ENCODE measurements at regions not wholly inside any gene's neighbourhood (a gene's known extent, or its start where the extent isn't known, plus 50 kb on each side); places are given as distances from the start of the nearest gene placed in this dataset.
"Not testable (repeated sequence)": the region's sequence is repeated elsewhere in the genome, so short reads cannot be mapped to it uniquely, and the experiment has no call there.

- peaks cover 5 to 26% of the 10 kb centered on the region in 2 donors for H3K9me3 Mint-ChIP-seq
- ATAC-seq (no peak), DNase-seq (ENCODE audit: low spot score in 2 of 2) (no peak)
- H3K27ac Mint-ChIP-seq, result no peak overlapping the region
- peaks cover 0 to 6% of the 10 kb centered on the region in 2 donors for H3K36me3 Mint-ChIP-seq
Measured at GRCh38 chr13:83471011-83471410, 411.3 kb downstream of the SLITRK1 start.

- Mint-ChIP-seq H3K36me3 (peaks cover 0 to 6% of the 10 kb centered on the region in 2 donors), H3K9me3 (peaks cover 5 to 26% of the 10 kb centered on the region in 2 donors), H3K27ac (no peak overlapping the region)
- ATAC-seq (no peak), DNase-seq (ENCODE audit: low spot score in 2 of 2) (no peak)
Measured at GRCh38 chr13:83470133-83470797, 412.0 kb downstream of the SLITRK1 start.

- H3K36me3 Mint-ChIP-seq, result no peaks in the 10 kb centered on the region
Measured at GRCh38 chr13:83453723-83454122, 428.6 kb downstream of the SLITRK1 start.

GRCh38 chr13:83453300-83453699 is 429.0 kb downstream of the SLITRK1 start:
- H3K9me3 Mint-ChIP-seq, result peaks cover 0 to 3% of the 10 kb centered on the region in 2 donors
- DNase-seq (ENCODE audit: low spot score in 2 of 2), result no peak

More at GRCh38 chr13:83453723-83454122, 428.6 kb downstream of the SLITRK1 start:
- Mint-ChIP-seq H3K9me3 (peaks cover 0 to 3% of the 10 kb centered on the region in 2 donors), H3K27ac (no peak overlapping the region)
- DNase-seq (ENCODE audit: low spot score in 2 of 2) (no peak), ATAC-seq (no peak)

GRCh38 chr13:83452292-83452950 is 429.9 kb downstream of the SLITRK1 start:
- ATAC-seq, result no peak
- peaks cover 0 to 3% of the 10 kb centered on the region in 2 donors for H3K9me3 Mint-ChIP-seq

More at GRCh38 chr13:83453300-83453699, 429.0 kb downstream of the SLITRK1 start:
- Mint-ChIP-seq H3K36me3 (no peaks in the 10 kb centered on the region), H3K27ac (no peak overlapping the region)
- no peak for ATAC-seq

GRCh38 chr13:83450591-83450990 is 431.7 kb downstream of the SLITRK1 start:
- DNase-seq (ENCODE audit: low spot score in 2 of 2) (no peak), ATAC-seq (no peak)
- peaks cover 5 to 8% of the 10 kb centered on the region in 2 donors for H3K9me3 Mint-ChIP-seq
- H3K36me3 Mint-ChIP-seq, result no peaks in the 10 kb centered on the region
- H3K27ac Mint-ChIP-seq, result no peak overlapping the region

More at GRCh38 chr13:83452292-83452950, 429.9 kb downstream of the SLITRK1 start:
- no peaks in the 10 kb centered on the region for H3K36me3 Mint-ChIP-seq
- DNase-seq (ENCODE audit: low spot score in 2 of 2), result no peak
- H3K27ac Mint-ChIP-seq, result no peak overlapping the region

GRCh38 chr13:83449668-83450395 is 432.4 kb downstream of the SLITRK1 start:
- ATAC-seq, result no peak
- H3K9me3 Mint-ChIP-seq, result peaks cover 9 to 10% of the 10 kb centered on the region in 2 donors
- no peaks in the 10 kb centered on the region for H3K36me3 Mint-ChIP-seq
- no peak for DNase-seq (ENCODE audit: low spot score in 2 of 2)
- no peak overlapping the region for H3K27ac Mint-ChIP-seq

GRCh38 chr13:83440465-83440864 is 441.8 kb downstream of the SLITRK1 start:
- ATAC-seq (no peak), DNase-seq (ENCODE audit: low spot score in 2 of 2) (no peak)
- H3K27ac Mint-ChIP-seq, result no peak overlapping the region
- peaks cover 28 to 31% of the 10 kb centered on the region in 2 donors for H3K9me3 Mint-ChIP-seq
- no peaks in the 10 kb centered on the region for H3K36me3 Mint-ChIP-seq

GRCh38 chr13:83439464-83439863 is 442.8 kb downstream of the SLITRK1 start:
- not testable (repeated sequence) for H3K36me3 Mint-ChIP-seq; H3K27ac Mint-ChIP-seq; ATAC-seq; DNase-seq (ENCODE audit: low spot score in 2 of 2)
- H3K9me3 Mint-ChIP-seq, result peaks cover 22 to 24% of the 10 kb centered on the region in 2 donors

- ATAC-seq (no peak), DNase-seq (ENCODE audit: low spot score in 2 of 2) (no peak)
- no peak overlapping the region for H3K27ac Mint-ChIP-seq
- peaks cover 17 to 18% of the 10 kb centered on the region in 2 donors for H3K9me3 Mint-ChIP-seq
- no peaks in the 10 kb centered on the region for H3K36me3 Mint-ChIP-seq
Measured at GRCh38 chr13:83423861-83424260, 458.4 kb downstream of the SLITRK1 start.

GRCh38 chr13:83423381-83423780 is 458.9 kb downstream of the SLITRK1 start:
- no peak for DNase-seq (ENCODE audit: low spot score in 2 of 2)
- H3K36me3 Mint-ChIP-seq, result no peaks in the 10 kb centered on the region
- no peak for ATAC-seq
- H3K9me3 Mint-ChIP-seq, result peaks cover 17 to 18% of the 10 kb centered on the region in 2 donors
- no peak overlapping the region for H3K27ac Mint-ChIP-seq

GRCh38 chr13:83414393-83414792 is 467.9 kb downstream of the SLITRK1 start:
- Mint-ChIP-seq H3K9me3 (peaks cover 8 to 11% of the 10 kb centered on the region in 2 donors), H3K36me3 (peaks cover 4 to 5% of the 10 kb centered on the region in 2 donors), H3K27ac (no peak overlapping the region)
- no peak for DNase-seq (ENCODE audit: low spot score in 2 of 2)
- ATAC-seq, result no peak

- DNase-seq (ENCODE audit: low spot score in 2 of 2), result no peak
- no peak overlapping the region for H3K27ac Mint-ChIP-seq
- no peak for ATAC-seq
- H3K36me3 Mint-ChIP-seq, result no peaks in the 10 kb centered on the region
- peaks cover 4 to 5% of the 10 kb centered on the region in 2 donors for H3K9me3 Mint-ChIP-seq
Measured at GRCh38 chr13:83386609-83387008, 495.7 kb downstream of the SLITRK1 start.

- ATAC-seq (no peak), DNase-seq (ENCODE audit: low spot score in 2 of 2) (no peak)
- Mint-ChIP-seq H3K9me3 (peaks cover 5% of the 10 kb centered on the region in 2 donors), H3K36me3 (no peaks in the 10 kb centered on the region), H3K27ac (no peak overlapping the region)
Measured at GRCh38 chr13:83378908-83379307, 503.4 kb downstream of the SLITRK1 start.

- H3K36me3 Mint-ChIP-seq, result peaks cover 7 to 14% of the 10 kb centered on the region in 2 donors
- DNase-seq (ENCODE audit: low spot score in 2 of 2), result no peak
- no peak overlapping the region for H3K27ac Mint-ChIP-seq
- ATAC-seq, result no peak
- H3K9me3 Mint-ChIP-seq, result peaks cover 13 to 19% of the 10 kb centered on the region in 2 donors
Measured at GRCh38 chr13:83377491-83377890, 504.8 kb downstream of the SLITRK1 start.

GRCh38 chr13:83372786-83373185 is 509.5 kb downstream of the SLITRK1 start:
- ATAC-seq (no peak), DNase-seq (ENCODE audit: low spot score in 2 of 2) (no peak)
- Mint-ChIP-seq H3K9me3 (peaks cover 15 to 17% of the 10 kb centered on the region in 2 donors), H3K36me3 (peaks cover 7 to 16% of the 10 kb centered on the region in 2 donors), H3K27ac (no peak overlapping the region)

- Mint-ChIP-seq H3K27ac (no peak overlapping the region), H3K36me3 (no peaks in the 10 kb centered on the region), H3K9me3 (peaks cover 3 to 5% of the 10 kb centered on the region in 2 donors)
- DNase-seq (ENCODE audit: low spot score in 2 of 2) (no peak), ATAC-seq (no peak)
Measured at GRCh38 chr13:83365723-83366122, 516.6 kb downstream of the SLITRK1 start.
